Aorta (tissue), 5 donors: ENCODE measurements at regions not wholly inside any gene's neighbourhood (a gene's known extent, or its start where the extent isn't known, plus 50 kb on each side); places are given as distances from the start of the nearest gene placed in this dataset.

Source experiments
- ATAC-seq: fragments of 200-7000 bp; cut with Tn5 transposase; one replicate; pipeline ENCODE4 v1.9.1; 2022; ENCODE audit warnings: moderate library complexity; ENCODE audit not compliant: low FRiP score
- DNase-seq, 2 donors: peaks; one replicate each; pipeline ENCODE4 v3.0.0-alpha.2; 2020
- H3K27ac ChIP-seq, 2 donors: one replicate each; pipeline ENCODE4 v1.5.1; 2013; ENCODE audit warnings: low read length in 2 of 2, mild to moderate bottlenecking in 2 of 2, moderate library complexity in 2 of 2, control low read depth in 1 of 2, inconsistent platforms in 1 of 2, low read depth in 1 of 2
- H3K27me3 ChIP-seq, 2 donors: one replicate each; pipeline ENCODE4 v1.6.1; 2013; ENCODE audit warnings: control low read depth in 1 of 2, low read length in 1 of 2, mild to moderate bottlenecking in 1 of 2, moderate library complexity in 1 of 2; ENCODE audit not compliant: insufficient read depth in 2 of 2, control insufficient read depth in 1 of 2
- H3K36me3 ChIP-seq, 2 donors: one replicate each; pipeline ENCODE4 v1.6.1; 2013; ENCODE audit warnings: control low read depth in 1 of 2, low read length in 1 of 2, mild to moderate bottlenecking in 1 of 2; ENCODE audit not compliant: insufficient read depth in 2 of 2, control insufficient read depth in 1 of 2
- H3K4me1 ChIP-seq, 2 donors: one replicate each; pipeline ENCODE4 v1.6.1; 2013; ENCODE audit warnings: low read length in 2 of 2, control low read depth in 1 of 2, mild to moderate bottlenecking in 1 of 2, moderate library complexity in 1 of 2; ENCODE audit not compliant: insufficient read depth in 2 of 2, control insufficient read depth in 1 of 2
- H3K4me3 ChIP-seq, 2 donors: one replicate each; pipeline ENCODE4 v1.5.1; 2013; ENCODE audit warnings: low read length in 2 of 2, control low read depth in 1 of 2, mild to moderate bottlenecking in 1 of 2
- H3K9me3 ChIP-seq: one replicate; pipeline ENCODE4 v1.6.1; 2013; ENCODE audit warnings: mild to moderate bottlenecking, low read length; ENCODE audit not compliant: control insufficient read depth
- WGBS, 2 donors: extraction: QIAGEN DNeasy Blood & Tissue Kit; methylation state at CpG; one replicate each; pipeline ENCODE4 v1.1.7; 2013; 5-methylcytosine and 5-hydroxymethylcytosine counted together
- intact Hi-C, 2 donors: fragments of 100-400 bp; cut with DNase I; formaldehyde crosslinking; loops; one replicate each; pipeline versions ENCODE4 v1.14.2 to v1.15.0; 2022
- donor health status: healthy with polysubstance abuse.
- donor health status: Bipolar disorder and iron deficiency.
- donor health status: DM: no; HTN: no; CAD: no.
- donor health status: DM: no; HTN: no; CAD: no.
- donor health status: DM: yes; HTN: yes; CAD: no.

GRCh38 chr9:110123341-110124095 is 84.4 kb downstream of the C9orf152 start:
- 61 to 69% methylated on average over 5 of the region's 5 CpGs for WGBS, 2 donors
- ATAC-seq (no peak), DNase-seq (no peak)
- intact Hi-C loops, result loop anchor here in 1 of 2 donors (10.0 kb wide), 1 partner anchor 139 kb away; no protein-coding TSS in a partner anchor
- H3K27me3 ChIP-seq, result no peaks in the 10 kb centered on the region
- peak overlapping the region in 1 of 2 donors; percentile 32 for H3K27ac ChIP-seq
- no peaks in the 10 kb centered on the region for H3K36me3 ChIP-seq
- no peaks in the 10 kb centered on the region for H3K4me1 ChIP-seq
- H3K9me3 ChIP-seq, result no peaks in the 10 kb centered on the region
- H3K4me3 ChIP-seq, result no peak overlapping the region

- DNase-seq (no peak), ATAC-seq (no peak)
- H3K4me3 ChIP-seq, result no peak overlapping the region
- peak overlapping the region in 1 of 2 donors; percentile 85 for H3K27ac ChIP-seq
- no peaks in the 10 kb centered on the region for H3K36me3 ChIP-seq
- no peaks in the 10 kb centered on the region for H3K9me3 ChIP-seq
- no peaks in the 10 kb centered on the region for H3K27me3 ChIP-seq
- H3K4me1 ChIP-seq, result peaks cover under 1 to 4% of the 10 kb centered on the region in 2 donors
- intact Hi-C loops, result loop anchor here in 1 of 2 donors (10.0 kb wide), 1 partner anchor 140 kb away; no protein-coding TSS in a partner anchor
- whole genome bisulfite sequencing, 2 donors, result 56 to 67% methylated on average over 4 of the region's 4 CpGs
Observed at GRCh38 chr9:110124439-110124838, 83.5 kb downstream of the C9orf152 start.

GRCh38 chr9:110125207-110125751 is 82.7 kb downstream of the C9orf152 start:
- Histone ChIP-seq H3K27me3 (no peaks in the 10 kb centered on the region), H3K4me3 (peak overlapping the region; percentile 8 to 68), H3K36me3 (no peaks in the 10 kb centered on the region), H3K9me3 (no peaks in the 10 kb centered on the region), H3K4me1 (peaks cover 3 to 4% of the 10 kb centered on the region in 2 donors), H3K27ac (peak overlapping the region; percentile 89 to 96)
- intact Hi-C loops, result loop anchor here in 1 of 2 donors (10.0 kb wide), 1 partner anchor 140 kb away; no protein-coding TSS in a partner anchor
- WGBS, 2 donors, result 5 to 9% methylated on average over 16 of the region's 16 CpGs
- peak; percentile 94 to 95 for DNase-seq
- ATAC-seq, result peak; percentile 90

- Histone ChIP-seq H3K27me3 (no peaks in the 10 kb centered on the region), H3K9me3 (no peaks in the 10 kb centered on the region), H3K36me3 (no peaks in the 10 kb centered on the region), H3K4me3 (peak overlapping the region; percentile 8 to 68), H3K4me1 (peaks cover 3 to 4% of the 10 kb centered on the region in 2 donors), H3K27ac (peak overlapping the region; percentile 89 to 96)
- DNase-seq (no peak), ATAC-seq (no peak)
- intact Hi-C loops, result loop anchor here in 1 of 2 donors (10.0 kb wide), 1 partner anchor 141 kb away; no protein-coding TSS in a partner anchor
- WGBS, 2 donors, result 6 to 8% methylated on average over 8 of the region's 8 CpGs
Observed at GRCh38 chr9:110125763-110126351, 82.1 kb downstream of the C9orf152 start.

GRCh38 chr9:110126499-110126941 is 81.4 kb downstream of the C9orf152 start:
- H3K4me1 ChIP-seq, result peaks cover 3 to 4% of the 10 kb centered on the region in 2 donors
- 0 to 9% methylated on average over 7 of the region's 7 CpGs for WGBS, 2 donors
- H3K9me3 ChIP-seq, result no peaks in the 10 kb centered on the region
- intact Hi-C loops, result loop anchor here in 1 of 2 donors (10.0 kb wide), 1 partner anchor 142 kb away; no protein-coding TSS in a partner anchor
- DNase-seq (no peak), ATAC-seq (no peak)
- H3K36me3 ChIP-seq, result no peaks in the 10 kb centered on the region
- H3K27me3 ChIP-seq, result no peaks in the 10 kb centered on the region
- peak overlapping the region; percentile 8 to 35 for H3K4me3 ChIP-seq
- peak overlapping the region; percentile 89 to 96 for H3K27ac ChIP-seq

- H3K36me3 ChIP-seq, result no peaks in the 10 kb centered on the region
- WGBS, 2 donors, result 3 to 4% methylated on average over 23 of the region's 23 CpGs
- ATAC-seq, result peak; percentile 87
- peak; percentile 87 for DNase-seq
- no peaks in the 10 kb centered on the region for H3K27me3 ChIP-seq
- H3K9me3 ChIP-seq, result no peaks in the 10 kb centered on the region
- H3K4me1 ChIP-seq, result peaks cover 3 to 4% of the 10 kb centered on the region in 2 donors
- H3K4me3 ChIP-seq, result peak overlapping the region; percentile 12 to 35
- intact Hi-C loops, result loop anchor here in 1 of 2 donors (10.0 kb wide), 1 partner anchor 142 kb away; no protein-coding TSS in a partner anchor
- H3K27ac ChIP-seq, result peak overlapping the region; percentile 89 to 96
Observed at GRCh38 chr9:110126986-110127864, 80.7 kb downstream of the C9orf152 start.

- H3K36me3 ChIP-seq, result no peaks in the 10 kb centered on the region
- WGBS, 2 donors, result 10 to 12% methylated on average over 7 of the region's 7 CpGs
- DNase-seq (no peak), ATAC-seq (no peak)
- peak overlapping the region; percentile 68 to 93 for H3K27ac ChIP-seq
- intact Hi-C loops, result loop anchor here in 1 of 2 donors (10.0 kb wide), 1 partner anchor 144 kb away; no protein-coding TSS in a partner anchor
- H3K9me3 ChIP-seq, result no peaks in the 10 kb centered on the region
- H3K27me3 ChIP-seq, result no peaks in the 10 kb centered on the region
- H3K4me3 ChIP-seq, result no peak overlapping the region
- H3K4me1 ChIP-seq, result peaks cover 4 to 6% of the 10 kb centered on the region in 2 donors
Observed at GRCh38 chr9:110128664-110129329, 79.2 kb downstream of the C9orf152 start.
